ENCODE measurements at regions not wholly inside any gene's neighbourhood (a gene's known extent, or its start where the extent isn't known, plus 50 kb on each side); places are given as distances from the start of the nearest gene placed in this dataset.

- no peaks in the 10 kb centered on the region for H3K36me3 ChIP-seq
- intact Hi-C loops (cut with DNase I; ENCODE audit: low total_unique reads): no loop called here
- H3K4me3 ChIP-seq: no peak overlapping the region
- no peaks in the 10 kb centered on the region for H3K9me3 ChIP-seq
- no peak overlapping the region for H3K27ac ChIP-seq
- no peak for TF ChIP-seq CTCF (IDR thresholded peaks at IDR 0.05 in 4 of 5, conservative IDR thresholded peaks at IDR 0.05 in 1 of 5)
- TF ChIP-seq POLR2A (IDR thresholded peaks at IDR 0.05): no peak
- no peak for ATAC-seq
- in situ Hi-C loops (cut with MboI; ENCODE audit: low sequenced_read_pairs in 4 of 4): no loop called here
- no peak for DNase-seq
- no peaks in the 10 kb centered on the region for H3K27me3 ChIP-seq
- no peaks in the 10 kb centered on the region for H3K4me1 ChIP-seq
Measured at GRCh38 chr18:71986351-71987050, 557.6 kb downstream of the CBLN2 start.

- Histone ChIP-seq H3K27me3 (no peaks in the 10 kb centered on the region), H3K4me1 (no peaks in the 10 kb centered on the region), H3K9me3 (no peaks in the 10 kb centered on the region), H3K27ac (no peak overlapping the region), H3K36me3 (no peaks in the 10 kb centered on the region), H3K4me3 (no peak overlapping the region)
- no peak for TF ChIP-seq POLR2A (IDR thresholded peaks at IDR 0.05)
- TF ChIP-seq CTCF (IDR thresholded peaks at IDR 0.05 in 4 of 5, conservative IDR thresholded peaks at IDR 0.05 in 1 of 5): no peak
- DNase-seq (no peak), ATAC-seq (no peak)
- intact Hi-C loops (cut with DNase I; ENCODE audit: low total_unique reads): no loop called here
- in situ Hi-C loops (cut with MboI; ENCODE audit: low sequenced_read_pairs in 4 of 4): no loop called here
Measured at GRCh38 chr18:71976744-71977143, 567.4 kb downstream of the CBLN2 start.

GRCh38 chr18:71966791-71967190 lies 577.4 kb downstream of the CBLN2 start:
- H3K9me3 ChIP-seq: no peaks in the 10 kb centered on the region
- no peaks in the 10 kb centered on the region for H3K27me3 ChIP-seq
- in situ Hi-C loops (cut with MboI; ENCODE audit: low sequenced_read_pairs in 4 of 4): loop anchor here in 1 of 4 donors (25.0 kb wide), 1 partner anchor 104 kb away; no protein-coding TSS in a partner anchor
- no peak for ATAC-seq
- no peak for DNase-seq
- H3K36me3 ChIP-seq: no peaks in the 10 kb centered on the region
- intact Hi-C loops (cut with DNase I; ENCODE audit: low total_unique reads): no loop called here
- H3K4me3 ChIP-seq: no peak overlapping the region
- H3K4me1 ChIP-seq: no peaks in the 10 kb centered on the region
- H3K27ac ChIP-seq: no peak overlapping the region
- no peak for TF ChIP-seq CTCF (IDR thresholded peaks at IDR 0.05 in 4 of 5, conservative IDR thresholded peaks at IDR 0.05 in 1 of 5)
- TF ChIP-seq POLR2A (IDR thresholded peaks at IDR 0.05): no peak

GRCh38 chr18:71958605-71959004 lies 585.5 kb downstream of the CBLN2 start:
- DNase-seq (no peak), ATAC-seq (no peak)
- H3K4me3 ChIP-seq: no peak overlapping the region
- no peaks in the 10 kb centered on the region for H3K4me1 ChIP-seq
- H3K36me3 ChIP-seq: no peaks in the 10 kb centered on the region
- no peak for TF ChIP-seq CTCF (IDR thresholded peaks at IDR 0.05 in 4 of 5, conservative IDR thresholded peaks at IDR 0.05 in 1 of 5)
- no peak for TF ChIP-seq POLR2A (IDR thresholded peaks at IDR 0.05)
- H3K9me3 ChIP-seq: no peaks in the 10 kb centered on the region
- H3K27ac ChIP-seq: no peak overlapping the region
- intact Hi-C loops (cut with DNase I; ENCODE audit: low total_unique reads) (no loop called here), in situ Hi-C loops (cut with MboI; ENCODE audit: low sequenced_read_pairs in 4 of 4) (loop anchor here in 1 of 4 donors (25.0 kb wide), 1 partner anchor 96 kb away; no protein-coding TSS in a partner anchor)
- H3K27me3 ChIP-seq: no peaks in the 10 kb centered on the region
